NCI-H2227 (cell line): ENCODE measurements at regions not wholly inside any gene's neighbourhood (a gene's known extent, or its start where the extent isn't known, plus 50 kb on each side); places are given as distances from the start of the nearest gene placed in this dataset.

ENCODE experiments used
- DNase-seq: peaks from one replicate; lab custom pipeline; 2025; ENCODE audit not compliant: unreplicated experiment; lab: John Stamatoyannopoulos, UW

DNA sequence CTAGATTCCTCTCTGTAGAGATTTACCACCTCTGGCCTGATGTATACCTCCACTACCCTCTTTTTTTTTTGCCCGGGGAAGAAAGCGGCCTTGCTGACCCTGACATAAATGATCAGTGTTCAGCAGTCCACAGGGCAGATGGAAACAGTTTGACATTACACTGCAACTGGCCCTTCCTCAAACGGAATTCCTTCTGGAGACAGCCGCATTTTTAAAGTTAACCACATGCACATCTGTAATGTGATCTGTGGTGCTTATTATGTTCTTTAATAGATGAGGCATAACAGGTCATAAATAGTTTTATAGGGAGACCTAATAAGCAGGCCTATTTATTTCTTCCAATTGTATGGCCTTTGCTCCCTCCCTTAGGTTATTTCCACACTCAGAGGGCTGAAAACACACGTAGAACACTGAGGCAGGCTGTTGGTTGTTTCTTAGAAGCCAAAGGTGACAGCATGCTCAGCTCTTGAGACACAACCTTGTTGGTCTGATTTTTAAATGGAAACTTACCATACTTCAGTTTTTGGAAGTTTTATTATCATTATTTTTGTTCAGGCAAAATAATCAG, 84.0 kb upstream of the APC start:
- no peak for DNase-seq

- DNase-seq = no peak
These were observed 82.2 kb upstream of the APC start for GRCh38 chr5:112655513-112655912.

- DNase-seq = no peak
These were observed 81.2 kb upstream of the APC start for GRCh38 chr5:112656451-112656850.

DNA sequence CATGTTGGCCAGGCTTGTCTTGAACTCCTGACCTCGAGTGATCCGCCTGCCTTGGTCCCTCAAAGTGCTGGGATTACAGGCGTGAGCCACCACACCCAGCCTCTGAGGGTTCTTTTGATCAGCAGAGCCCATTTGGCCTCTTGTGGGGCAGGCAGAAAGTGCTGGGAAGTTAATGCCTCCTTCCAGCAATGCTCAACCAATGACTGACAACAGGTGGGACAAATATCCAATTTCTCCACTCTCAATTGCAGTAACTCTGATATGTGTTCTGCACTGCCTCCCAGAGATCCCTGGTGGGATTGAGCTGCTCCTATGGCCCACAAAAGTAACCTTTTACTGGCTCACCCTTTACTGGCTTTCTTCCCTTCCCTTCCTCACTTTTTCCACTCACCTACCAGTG, 79.9 kb upstream of the APC start:
- no peak for DNase-seq

- DNase-seq = no peak
These were observed 77.3 kb upstream of the APC start for GRCh38 chr5:112660359-112660758.

- no peak for DNase-seq
These were observed 74.5 kb upstream of the APC start for GRCh38 chr5:112663146-112663545.

DNA sequence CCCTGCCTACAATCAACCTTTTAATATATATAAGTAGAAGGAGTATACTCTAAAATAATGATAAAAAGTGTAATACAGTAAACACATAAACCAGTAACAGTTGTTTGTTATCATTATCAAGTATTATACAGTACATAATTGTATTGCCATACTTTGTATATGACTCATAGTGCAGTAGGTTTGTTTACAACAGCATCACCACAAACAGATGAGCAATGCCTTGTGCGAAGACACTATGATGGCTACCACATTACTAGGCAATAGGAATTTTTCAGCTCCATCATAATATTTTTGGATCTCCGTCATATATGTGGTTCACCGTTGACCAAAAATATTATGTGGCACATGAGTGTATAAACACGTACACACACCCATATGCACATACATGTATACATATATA, 69.7 kb upstream of the APC start:
- no peak for DNase-seq

DNA sequence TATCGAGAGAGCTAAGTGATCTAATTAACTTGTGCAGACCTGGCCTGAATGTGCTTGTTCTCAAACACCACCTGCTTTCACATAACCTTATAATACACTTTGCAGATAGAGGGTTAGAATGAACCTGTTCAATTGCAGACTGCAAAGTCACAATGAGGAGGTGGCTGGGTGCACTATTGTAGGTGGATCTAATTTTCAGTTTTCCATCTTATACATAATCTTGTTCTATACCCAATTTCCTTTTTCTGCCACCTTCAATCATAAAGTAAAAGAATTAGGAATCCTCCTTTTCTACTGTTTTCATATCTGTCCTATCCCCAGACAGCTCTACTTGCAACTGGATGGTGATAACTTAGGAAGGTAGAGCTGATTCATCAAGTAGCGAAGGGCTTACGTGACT, 68.8 kb upstream of the APC start:
- no peak for DNase-seq

DNA sequence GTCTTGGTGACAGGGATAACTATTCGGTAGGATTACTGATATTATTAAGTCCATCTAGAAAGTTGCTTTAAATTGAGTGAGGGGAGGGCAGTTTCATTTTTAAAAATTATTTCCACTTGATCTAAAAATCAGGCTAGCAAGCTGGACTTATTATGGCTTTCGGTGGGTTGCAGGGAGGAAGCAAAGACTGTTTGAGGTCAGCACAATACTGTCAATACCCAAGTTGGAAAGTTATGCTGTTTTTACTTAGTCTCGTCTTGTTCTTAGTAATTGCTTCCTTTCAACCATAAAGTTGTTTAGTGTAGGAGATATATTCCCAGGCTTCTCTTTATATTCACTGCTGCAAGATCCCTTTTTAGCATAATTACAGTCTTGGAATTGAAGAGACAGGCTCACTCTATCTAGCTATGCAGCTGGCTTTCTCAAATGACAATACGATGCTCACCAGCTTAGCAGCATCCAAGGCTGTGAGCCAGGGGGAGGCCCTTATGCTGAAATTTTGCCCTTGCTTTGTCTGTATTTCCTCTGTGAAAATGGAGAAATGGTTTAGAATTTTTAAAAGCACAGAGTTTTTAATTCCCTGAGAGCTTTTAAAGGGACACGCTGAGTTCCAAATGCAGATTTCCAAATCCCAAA, 68.2 kb upstream of the APC start:
- peak; percentile 48 for DNase-seq

- no peak for DNase-seq
These were observed 66.0 kb upstream of the APC start for GRCh38 chr5:112671687-112672086.

DNA sequence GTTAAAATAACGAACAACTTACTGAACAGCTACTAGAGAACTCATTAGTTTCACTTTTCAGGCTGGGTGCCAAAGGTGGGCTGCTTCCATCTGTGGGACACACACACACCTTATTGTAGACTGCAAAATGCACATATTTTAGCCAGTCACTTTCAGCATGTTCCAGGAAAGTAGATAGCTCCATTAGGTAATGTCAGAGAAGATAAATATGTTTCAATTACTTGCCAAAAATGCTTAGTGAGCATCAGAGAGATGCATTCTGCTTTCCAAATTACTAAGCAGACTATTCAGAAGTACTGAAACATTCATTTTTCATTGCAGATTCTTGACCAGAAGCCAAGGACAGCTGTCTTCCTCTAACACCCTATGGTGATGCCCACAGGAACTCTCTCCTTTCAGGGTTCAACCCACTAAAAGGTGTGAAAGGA, 56.2 kb upstream of the APC start:
- DNase-seq = no peak

DNA sequence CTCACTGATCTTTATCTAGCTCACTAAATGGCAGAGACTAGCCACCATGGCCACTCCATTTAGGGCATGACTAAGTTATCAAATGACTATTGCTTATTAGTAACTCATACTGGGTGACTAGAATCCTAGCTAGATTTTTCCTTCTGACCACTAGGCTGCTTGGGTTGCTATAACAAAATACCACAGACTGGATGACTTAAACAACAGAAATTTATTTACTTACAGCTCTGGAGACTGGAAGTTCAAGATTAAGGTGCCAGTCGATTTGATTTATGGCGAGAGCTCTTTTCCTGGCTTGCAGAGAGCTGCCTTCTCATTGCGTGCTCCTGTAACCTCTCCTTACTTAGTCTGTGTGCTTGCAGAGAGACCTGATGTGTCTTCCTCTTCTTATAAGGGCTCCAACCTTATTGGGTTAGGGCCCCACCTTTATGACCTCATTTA, 55.0 kb upstream of the APC start:
- no peak for DNase-seq

GRCh38 chr5:112684121-112684520, 53.6 kb upstream of the APC start:
- DNase-seq = no peak

GRCh38 chr5:112684737-112685136, 52.9 kb upstream of the APC start:
- no peak for DNase-seq

DNA sequence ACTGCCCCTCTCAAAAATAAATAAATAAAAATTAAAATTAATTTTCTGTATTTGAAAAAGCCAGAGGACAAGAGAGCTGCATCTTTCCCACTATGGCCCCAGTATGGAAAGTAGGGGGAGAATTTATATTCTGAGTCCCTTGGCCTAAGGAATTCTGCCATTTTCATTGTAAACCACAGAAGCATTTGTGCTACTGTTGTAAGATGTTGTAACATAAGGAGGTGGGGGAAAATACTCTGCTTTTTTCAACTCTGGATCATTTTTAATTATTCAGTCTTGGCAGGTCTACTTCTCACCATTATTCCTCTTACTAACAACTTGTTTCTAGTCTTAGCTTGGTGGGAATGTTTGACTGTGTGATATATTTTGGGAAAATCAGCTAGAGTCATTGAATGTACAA, 52.3 kb upstream of the APC start:
- no peak for DNase-seq

DNA sequence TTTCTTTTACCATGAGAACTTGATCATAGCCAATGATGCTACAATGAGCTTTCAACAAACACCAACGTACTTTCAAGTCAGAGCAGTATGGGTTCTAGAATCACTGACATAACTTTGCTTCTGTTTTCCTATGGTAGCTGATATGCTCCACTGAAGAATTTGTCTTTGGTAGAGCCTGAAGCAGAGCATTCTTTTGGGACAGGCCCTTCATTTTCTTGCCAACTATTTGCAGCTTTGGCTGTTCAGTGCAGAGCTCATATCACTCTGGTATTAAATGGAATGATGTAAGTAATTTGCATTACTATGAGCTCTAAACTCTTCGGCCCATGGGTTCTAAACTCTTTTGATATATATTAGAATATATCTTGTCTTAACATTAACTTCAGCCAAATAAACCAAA, 51.8 kb upstream of the APC start:
- DNase-seq = no peak

GRCh38 chr5:112686675-112687074, 51.0 kb upstream of the APC start:
- no peak for DNase-seq

DNA sequence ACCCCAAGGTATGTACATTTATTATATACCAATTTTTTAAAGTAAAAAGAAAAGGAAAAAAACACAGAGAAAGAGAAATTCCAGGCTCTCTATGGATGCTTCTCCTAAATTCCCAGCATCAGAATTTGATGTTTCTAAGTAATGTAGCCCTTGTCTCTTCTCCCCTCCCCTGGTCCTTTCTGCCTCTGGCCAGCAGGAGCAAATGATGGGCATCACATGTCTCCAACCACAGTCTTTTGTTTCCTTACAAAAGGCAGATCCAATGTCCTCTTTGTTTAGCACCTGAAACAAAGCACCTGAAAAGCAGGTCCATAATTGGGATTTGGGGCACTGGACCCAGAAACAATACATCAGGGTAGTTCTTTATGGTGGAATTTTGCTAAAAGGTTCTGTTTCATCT, 50.4 kb upstream of the APC start:
- no peak for DNase-seq
